ENCODE measurements at regions not wholly inside any gene's neighbourhood (a gene's known extent, or its start where the extent isn't known, plus 50 kb on each side); places are given as distances from the start of the nearest gene placed in this dataset.
"Not testable (repeated sequence)": the region's sequence is repeated elsewhere in the genome, so short reads cannot be mapped to it uniquely, and the experiment has no call there.

DNA sequence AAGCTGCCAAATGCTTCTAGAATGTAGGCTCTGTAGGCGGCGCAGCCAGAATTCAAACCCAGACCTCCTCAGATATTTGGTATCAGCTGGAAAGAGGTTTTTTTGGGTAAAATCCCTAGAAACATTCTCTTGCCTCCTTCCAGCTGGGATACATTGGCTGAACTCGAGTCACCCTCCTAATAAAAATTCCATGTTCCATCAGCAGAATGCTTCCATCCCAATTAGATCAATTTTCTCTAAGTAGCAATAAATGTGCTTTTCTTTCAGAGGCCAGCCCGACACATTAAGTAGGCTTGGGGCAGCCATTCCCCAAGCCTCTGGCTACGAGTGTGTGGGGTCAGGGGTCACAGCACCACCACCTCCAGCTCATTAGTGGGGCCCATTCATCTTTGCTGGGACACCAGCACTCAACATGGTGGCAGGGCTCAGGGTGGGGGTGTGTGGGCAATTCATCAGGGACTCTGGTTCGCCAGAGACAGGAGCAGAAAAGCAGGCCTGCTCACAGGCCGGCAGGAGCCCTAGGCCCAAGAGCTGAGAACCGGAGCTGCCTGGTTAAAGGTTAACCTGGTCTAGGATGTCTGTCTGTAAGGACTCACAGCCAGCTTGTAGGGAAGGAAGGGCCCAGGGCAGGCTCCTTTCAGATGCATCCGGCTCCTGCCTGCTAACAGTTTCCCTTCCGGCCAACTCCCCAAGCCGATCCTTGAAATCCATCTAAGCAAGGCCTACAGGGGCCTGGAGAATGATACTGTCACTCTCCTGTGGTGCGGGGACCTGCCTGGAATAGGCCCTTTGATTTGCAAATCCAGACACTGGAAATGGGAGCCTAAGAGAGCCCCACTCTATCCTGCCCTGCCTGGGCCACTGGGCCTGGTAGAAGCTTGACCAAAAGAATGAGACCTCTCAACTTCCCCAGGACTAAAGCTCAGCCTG lies 159.1 kb upstream of the TOP1 start:
- H3K9me3 ChIP-seq: no peaks in the 10 kb centered on the region
- H3K27ac ChIP-seq: no peak overlapping the region
- TF ChIP-seq CTCF (IDR thresholded peaks at IDR 0.05): no peak
- FAIRE-seq: no peak
- WGBS, 2 donors: 73% methylated on average over 12 of the region's 12 CpGs
- no peak for ATAC-seq
- DNase-seq: no peak
- H3K4me3 ChIP-seq: no peak overlapping the region
- intact Hi-C loops (cut with DNase I): loop anchor here in 1 of 3 donors (10.0 kb wide), 1 partner anchor 65 kb away; no protein-coding TSS in a partner anchor
- no peaks in the 10 kb centered on the region for H3K36me3 ChIP-seq
- H3K4me1 ChIP-seq: no peaks in the 10 kb centered on the region
- no peaks in the 10 kb centered on the region for H3K27me3 ChIP-seq

GRCh38 chr20:40875116-40876085 lies 153.2 kb upstream of the TOP1 start:
- FAIRE-seq: no peak
- no peak for DNase-seq

GRCh38 chr20:40878099-40878498 lies 150.5 kb upstream of the TOP1 start:
- H3K36me3 ChIP-seq; FAIRE-seq; DNase-seq; H3K27ac ChIP-seq; intact Hi-C loops (cut with DNase I); H3K27me3 ChIP-seq; H3K4me3 ChIP-seq; ATAC-seq; H3K4me1 ChIP-seq; H3K9me3 ChIP-seq: not testable (repeated sequence)
- WGBS, 2 donors: 67 to 88% methylated on average over 1 of the region's 1 CpG

More at GRCh38 chr20:40875116-40876085, 153.2 kb upstream of the TOP1 start:
- no peak overlapping the region for H3K27ac ChIP-seq
- WGBS, 2 donors: 55 to 64% methylated on average over 8 to 9 of the region's 9 CpGs
- no peak for TF ChIP-seq CTCF (IDR thresholded peaks at IDR 0.05)
- H3K27me3 ChIP-seq: no peaks in the 10 kb centered on the region
- H3K36me3 ChIP-seq: no peaks in the 10 kb centered on the region
- ATAC-seq: no peak
- no peaks in the 10 kb centered on the region for H3K4me1 ChIP-seq
- intact Hi-C loops (cut with DNase I): no loop called here
- H3K9me3 ChIP-seq: no peaks in the 10 kb centered on the region
- no peak overlapping the region for H3K4me3 ChIP-seq

GRCh38 chr20:40880063-40880728 lies 148.4 kb upstream of the TOP1 start:
- DNase-seq: no peak
- TF ChIP-seq CTCF (IDR thresholded peaks at IDR 0.05): no peak
- ATAC-seq: no peak
- H3K27ac ChIP-seq: no peak overlapping the region
- no peaks in the 10 kb centered on the region for H3K27me3 ChIP-seq
- no peak overlapping the region for H3K4me3 ChIP-seq
- H3K4me1 ChIP-seq: no peaks in the 10 kb centered on the region
- intact Hi-C loops (cut with DNase I): no loop called here
- no peaks in the 10 kb centered on the region for H3K9me3 ChIP-seq
- no peak for FAIRE-seq
- WGBS, 2 donors: 53 to 58% methylated on average over 3 of the region's 3 CpGs
- H3K36me3 ChIP-seq: no peaks in the 10 kb centered on the region

DNA sequence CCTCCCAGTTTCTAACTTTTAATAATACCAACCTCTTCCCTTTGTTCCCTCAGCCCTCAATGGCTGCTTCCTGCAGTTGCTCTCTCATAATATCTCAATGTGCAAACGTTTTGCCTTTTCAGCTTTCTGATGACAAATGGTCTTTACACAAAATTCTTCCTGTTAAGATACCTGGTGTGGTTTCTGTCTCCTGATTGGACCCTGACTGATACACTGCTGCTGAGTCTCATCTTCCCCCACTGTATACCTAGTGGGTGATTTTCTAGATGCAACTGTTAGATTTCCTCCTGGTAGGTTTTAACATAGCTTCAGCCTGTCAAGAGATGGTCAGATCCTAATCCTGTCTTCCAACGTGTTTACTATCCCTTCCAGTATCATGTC lies 147.9 kb upstream of the TOP1 start:
- Histone ChIP-seq H3K36me3 (no peaks in the 10 kb centered on the region), H3K9me3 (no peaks in the 10 kb centered on the region), H3K4me1 (no peaks in the 10 kb centered on the region), H3K4me3 (no peak overlapping the region), H3K27ac (no peak overlapping the region), H3K27me3 (no peaks in the 10 kb centered on the region)
- DNase-seq (no peak), ATAC-seq (no peak), FAIRE-seq (no peak)
- no peak for TF ChIP-seq CTCF (IDR thresholded peaks at IDR 0.05)
- WGBS, 2 donors: 30 to 39% methylated on average over 2 of the region's 2 CpGs
- intact Hi-C loops (cut with DNase I): no loop called here
